Stimulated activated memory B cell treated with anti-CD40 and anti-IgM and Interleukin-4, amounts not matched to agents 10 μg/mL and 1 μg/mL and 100 μg/mL, for 72 hours (primary cell): ENCODE measurements at regions not wholly inside any gene's neighbourhood (a gene's known extent, or its start where the extent isn't known, plus 50 kb on each side); places are given as distances from the start of the nearest gene placed in this dataset.

Experiments used
- ATAC-seq: fragments of 150-1000 bp; cut with Tn5 transposase; 2 replicates; pipeline ENCODE4 v1.10.0; 2021
- H3K27ac Mint-ChIP-seq: one replicate; pipeline ENCODE4 v1.8.0; 2022; ENCODE audit warnings: mild to moderate bottlenecking, mixed read lengths
- H3K27me3 Mint-ChIP-seq: one replicate; pipeline ENCODE4 v1.8.0; 2022; ENCODE audit warnings: mixed read lengths
- H3K36me3 Mint-ChIP-seq: one replicate; pipeline ENCODE4 v1.8.0; 2022; ENCODE audit warnings: mixed read lengths
- H3K4me1 Mint-ChIP-seq: one replicate; pipeline ENCODE4 v1.8.0; 2022; ENCODE audit warnings: mixed read lengths
- H3K4me3 Mint-ChIP-seq: one replicate; pipeline ENCODE4 v1.8.0; 2022; ENCODE audit warnings: mild to moderate bottlenecking, moderate library complexity, mixed read lengths
- H3K9me3 Mint-ChIP-seq: one replicate; pipeline ENCODE4 v1.8.0; 2022; ENCODE audit warnings: mixed read lengths

GRCh38 chr11:88016392-88017170, 158.7 kb downstream of the RAB38 start:
- ATAC-seq, result no peak
- no peaks in the 10 kb centered on the region for H3K27me3 Mint-ChIP-seq
- H3K4me3 Mint-ChIP-seq, result no peak overlapping the region
- H3K36me3 Mint-ChIP-seq, result no peaks in the 10 kb centered on the region
- no peaks in the 10 kb centered on the region for H3K4me1 Mint-ChIP-seq
- H3K9me3 Mint-ChIP-seq, result no peaks in the 10 kb centered on the region
- H3K27ac Mint-ChIP-seq, result no peak overlapping the region

- H3K27ac Mint-ChIP-seq, result no peak overlapping the region
- no peak for ATAC-seq
- no peaks in the 10 kb centered on the region for H3K9me3 Mint-ChIP-seq
- no peak overlapping the region for H3K4me3 Mint-ChIP-seq
- no peaks in the 10 kb centered on the region for H3K27me3 Mint-ChIP-seq
- H3K4me1 Mint-ChIP-seq, result no peaks in the 10 kb centered on the region
- H3K36me3 Mint-ChIP-seq, result no peaks in the 10 kb centered on the region
Measured at GRCh38 chr11:88015170-88015569, 160.1 kb downstream of the RAB38 start.

GRCh38 chr11:88013508-88014065, 161.7 kb downstream of the RAB38 start:
- H3K27me3 Mint-ChIP-seq, result no peaks in the 10 kb centered on the region
- ATAC-seq, result no peak
- no peak overlapping the region for H3K4me3 Mint-ChIP-seq
- no peaks in the 10 kb centered on the region for H3K4me1 Mint-ChIP-seq
- H3K9me3 Mint-ChIP-seq, result no peaks in the 10 kb centered on the region
- no peaks in the 10 kb centered on the region for H3K36me3 Mint-ChIP-seq
- no peak overlapping the region for H3K27ac Mint-ChIP-seq

GRCh38 chr11:88012456-88012855, 162.8 kb downstream of the RAB38 start:
- no peaks in the 10 kb centered on the region for H3K27me3 Mint-ChIP-seq
- no peak for ATAC-seq
- H3K4me3 Mint-ChIP-seq, result no peak overlapping the region
- no peaks in the 10 kb centered on the region for H3K9me3 Mint-ChIP-seq
- no peaks in the 10 kb centered on the region for H3K4me1 Mint-ChIP-seq
- H3K36me3 Mint-ChIP-seq, result no peaks in the 10 kb centered on the region
- no peak overlapping the region for H3K27ac Mint-ChIP-seq

GRCh38 chr11:87976009-87976408, 199.2 kb downstream of the RAB38 start:
- Mint-ChIP-seq H3K36me3 (no peaks in the 10 kb centered on the region), H3K27me3 (no peaks in the 10 kb centered on the region), H3K27ac (no peak overlapping the region), H3K9me3 (no peaks in the 10 kb centered on the region), H3K4me1 (no peaks in the 10 kb centered on the region), H3K4me3 (no peak overlapping the region)
- no peak for ATAC-seq

- no peaks in the 10 kb centered on the region for H3K4me1 Mint-ChIP-seq
- no peak for ATAC-seq
- no peaks in the 10 kb centered on the region for H3K36me3 Mint-ChIP-seq
- H3K27me3 Mint-ChIP-seq, result no peaks in the 10 kb centered on the region
- no peaks in the 10 kb centered on the region for H3K9me3 Mint-ChIP-seq
- H3K4me3 Mint-ChIP-seq, result no peak overlapping the region
- H3K27ac Mint-ChIP-seq, result no peak overlapping the region
Measured at GRCh38 chr11:87974797-87975196, 200.4 kb downstream of the RAB38 start.

GRCh38 chr11:87972133-87972532, 203.1 kb downstream of the RAB38 start:
- Mint-ChIP-seq H3K27me3 (no peaks in the 10 kb centered on the region), H3K9me3 (no peaks in the 10 kb centered on the region), H3K36me3 (no peaks in the 10 kb centered on the region), H3K4me3 (no peak overlapping the region), H3K27ac (no peak overlapping the region), H3K4me1 (no peaks in the 10 kb centered on the region)
- ATAC-seq, result no peak

GRCh38 chr11:87971354-87971753, 203.9 kb downstream of the RAB38 start:
- Mint-ChIP-seq H3K9me3 (no peaks in the 10 kb centered on the region), H3K36me3 (no peaks in the 10 kb centered on the region), H3K27ac (no peak overlapping the region), H3K4me1 (no peaks in the 10 kb centered on the region), H3K27me3 (no peaks in the 10 kb centered on the region), H3K4me3 (no peak overlapping the region)
- ATAC-seq, result no peak

GRCh38 chr11:87970762-87971161, 204.5 kb downstream of the RAB38 start:
- no peak for ATAC-seq
- H3K27ac Mint-ChIP-seq, result no peak overlapping the region
- no peaks in the 10 kb centered on the region for H3K4me1 Mint-ChIP-seq

GRCh38 chr11:87967459-87967858, 207.8 kb downstream of the RAB38 start:
- no peak overlapping the region for H3K27ac Mint-ChIP-seq
- H3K4me1 Mint-ChIP-seq, result no peaks in the 10 kb centered on the region
- no peak overlapping the region for H3K4me3 Mint-ChIP-seq
- no peaks in the 10 kb centered on the region for H3K9me3 Mint-ChIP-seq
- H3K36me3 Mint-ChIP-seq, result no peaks in the 10 kb centered on the region
- no peaks in the 10 kb centered on the region for H3K27me3 Mint-ChIP-seq
- no peak for ATAC-seq

More at GRCh38 chr11:87970762-87971161, 204.5 kb downstream of the RAB38 start:
- Mint-ChIP-seq H3K27me3 (no peaks in the 10 kb centered on the region), H3K4me3 (no peak overlapping the region), H3K36me3 (no peaks in the 10 kb centered on the region), H3K9me3 (no peaks in the 10 kb centered on the region)

- no peak for ATAC-seq
- Mint-ChIP-seq H3K36me3 (no peaks in the 10 kb centered on the region), H3K4me1 (no peaks in the 10 kb centered on the region), H3K27ac (no peak overlapping the region), H3K27me3 (no peaks in the 10 kb centered on the region), H3K9me3 (no peaks in the 10 kb centered on the region), H3K4me3 (no peak overlapping the region)
Measured at GRCh38 chr11:87966694-87967093, 208.5 kb downstream of the RAB38 start.

GRCh38 chr11:87966216-87966615, 209.0 kb downstream of the RAB38 start:
- Mint-ChIP-seq H3K36me3 (no peaks in the 10 kb centered on the region), H3K27me3 (no peaks in the 10 kb centered on the region)

GRCh38 chr11:87961606-87962005, 213.6 kb downstream of the RAB38 start:
- Mint-ChIP-seq H3K27ac (no peak overlapping the region), H3K4me3 (no peak overlapping the region), H3K36me3 (no peaks in the 10 kb centered on the region), H3K27me3 (no peaks in the 10 kb centered on the region), H3K9me3 (no peaks in the 10 kb centered on the region), H3K4me1 (no peaks in the 10 kb centered on the region)
- ATAC-seq, result no peak

More at GRCh38 chr11:87966216-87966615, 209.0 kb downstream of the RAB38 start:
- Mint-ChIP-seq H3K4me1 (no peaks in the 10 kb centered on the region), H3K9me3 (no peaks in the 10 kb centered on the region), H3K4me3 (no peak overlapping the region), H3K27ac (no peak overlapping the region)
- no peak for ATAC-seq

GRCh38 chr11:87957961-87958360, 217.3 kb downstream of the RAB38 start:
- Mint-ChIP-seq H3K27me3 (no peaks in the 10 kb centered on the region), H3K4me3 (no peak overlapping the region), H3K4me1 (no peaks in the 10 kb centered on the region), H3K27ac (no peak overlapping the region), H3K9me3 (no peaks in the 10 kb centered on the region), H3K36me3 (no peaks in the 10 kb centered on the region)
- no peak for ATAC-seq

- Mint-ChIP-seq H3K27me3 (no peaks in the 10 kb centered on the region), H3K4me3 (no peak overlapping the region), H3K9me3 (no peaks in the 10 kb centered on the region), H3K27ac (no peak overlapping the region), H3K4me1 (no peaks in the 10 kb centered on the region), H3K36me3 (no peaks in the 10 kb centered on the region)
- no peak for ATAC-seq
Measured at GRCh38 chr11:87954476-87954875, 220.8 kb downstream of the RAB38 start.

- Mint-ChIP-seq H3K4me1 (no peaks in the 10 kb centered on the region), H3K27ac (no peak overlapping the region), H3K9me3 (peaks cover 2% of the 10 kb centered on the region), H3K4me3 (no peak overlapping the region), H3K36me3 (no peaks in the 10 kb centered on the region), H3K27me3 (no peaks in the 10 kb centered on the region)
- ATAC-seq, result no peak
Measured at GRCh38 chr11:87942786-87943185, 232.5 kb downstream of the RAB38 start.
